ENCODE measurements at regions not wholly inside any gene's neighbourhood (a gene's known extent, or its start where the extent isn't known, plus 50 kb on each side); places are given as distances from the start of the nearest gene placed in this dataset.

DNA sequence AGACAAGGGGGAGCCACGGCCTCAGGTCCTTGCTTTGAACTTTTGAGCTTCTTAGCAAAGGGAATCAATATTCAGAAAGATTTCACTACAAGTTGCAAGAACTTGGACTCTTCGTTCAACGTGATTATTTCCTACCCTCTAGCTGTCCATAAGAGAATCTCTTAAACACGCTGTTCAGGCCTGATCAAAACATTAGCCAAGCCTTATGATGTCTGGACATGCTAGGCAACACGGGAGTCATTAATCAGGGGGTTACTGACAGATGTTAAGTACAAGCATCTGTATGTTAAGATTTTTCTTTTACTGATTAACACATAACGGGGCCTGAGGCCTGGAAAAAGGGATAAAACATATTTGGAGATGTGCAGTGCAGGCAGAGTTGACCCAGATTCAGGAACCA is 138.9 kb upstream of the IL1RAPL2 start:
- TF ChIP-seq, protein P1, sequence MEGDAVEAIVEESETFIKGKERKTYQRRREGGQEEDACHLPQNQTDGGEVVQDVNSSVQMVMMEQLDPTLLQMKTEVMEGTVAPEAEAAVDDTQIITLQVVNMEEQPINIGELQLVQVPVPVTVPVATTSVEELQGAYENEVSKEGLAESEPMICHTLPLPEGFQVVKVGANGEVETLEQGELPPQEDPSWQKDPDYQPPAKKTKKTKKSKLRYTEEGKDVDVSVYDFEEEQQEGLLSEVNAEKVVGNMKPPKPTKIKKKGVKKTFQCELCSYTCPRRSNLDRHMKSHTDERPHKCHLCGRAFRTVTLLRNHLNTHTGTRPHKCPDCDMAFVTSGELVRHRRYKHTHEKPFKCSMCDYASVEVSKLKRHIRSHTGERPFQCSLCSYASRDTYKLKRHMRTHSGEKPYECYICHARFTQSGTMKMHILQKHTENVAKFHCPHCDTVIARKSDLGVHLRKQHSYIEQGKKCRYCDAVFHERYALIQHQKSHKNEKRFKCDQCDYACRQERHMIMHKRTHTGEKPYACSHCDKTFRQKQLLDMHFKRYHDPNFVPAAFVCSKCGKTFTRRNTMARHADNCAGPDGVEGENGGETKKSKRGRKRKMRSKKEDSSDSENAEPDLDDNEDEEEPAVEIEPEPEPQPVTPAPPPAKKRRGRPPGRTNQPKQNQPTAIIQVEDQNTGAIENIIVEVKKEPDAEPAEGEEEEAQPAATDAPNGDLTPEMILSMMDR (IDR thresholded peaks at IDR 0.05; ENCODE audit: poor library complexity): no peak
- TF ChIP-seq EZH2 (IDR thresholded peaks at IDR 0.05; ENCODE audit: borderline replicate concordance): no peak

Data from hepatocyte (in vitro differentiated cells).